ENCODE measurements at regions not wholly inside any gene's neighbourhood (a gene's known extent, or its start where the extent isn't known, plus 50 kb on each side); places are given as distances from the start of the nearest gene placed in this dataset.

- ATAC-seq (no peak), DNase-seq (ENCODE audit: low spot score) (no peak)
- H3K36me3 Mint-ChIP-seq: peaks cover 6% of the 10 kb centered on the region
- H3K4me1 Mint-ChIP-seq (ENCODE audit: low read depth in 2 of 2): no peaks in the 10 kb centered on the region
- peaks cover 28 to 41% of the 10 kb centered on the region in 2 donors for H3K27me3 Mint-ChIP-seq
- H3K9me3 Mint-ChIP-seq: no peaks in the 10 kb centered on the region
- H3K27ac Mint-ChIP-seq: no peak overlapping the region
- no peak overlapping the region for H3K4me3 Mint-ChIP-seq
Observed at GRCh38 chr9:777978-778377, 63.5 kb upstream of the DMRT1 start.

GRCh38 chr9:784202-784601 is 57.3 kb upstream of the DMRT1 start:
- Mint-ChIP-seq H3K4me1 (ENCODE audit: low read depth in 2 of 2) (peaks cover 0 to 7% of the 10 kb centered on the region in 2 donors), H3K27me3 (peaks cover 14 to 15% of the 10 kb centered on the region in 2 donors), H3K36me3 (no peaks in the 10 kb centered on the region), H3K27ac (no peak overlapping the region), H3K4me3 (no peak overlapping the region), H3K9me3 (no peaks in the 10 kb centered on the region)
- no peak for ATAC-seq
- no peak for DNase-seq (ENCODE audit: low spot score)

DNA sequence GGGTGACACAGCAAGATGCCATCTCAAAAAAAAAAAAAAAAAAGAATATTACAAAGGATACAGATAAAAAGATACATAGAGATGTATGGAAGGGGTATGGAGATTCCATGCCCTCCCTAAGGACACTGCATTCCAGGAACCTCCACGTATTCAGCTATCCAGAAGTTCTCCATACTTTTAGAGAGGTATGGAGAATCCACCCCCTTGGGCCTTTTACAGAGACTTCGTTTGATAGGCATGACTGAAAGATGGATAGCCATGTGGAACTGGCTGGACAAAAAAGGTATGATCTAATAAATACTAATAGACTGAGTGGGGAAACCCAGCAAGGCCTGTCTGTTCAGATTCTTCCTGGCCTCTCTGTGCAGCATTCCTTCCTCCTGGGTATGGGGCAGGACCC is 56.6 kb upstream of the DMRT1 start:
- Mint-ChIP-seq H3K27ac (no peak overlapping the region), H3K4me3 (no peak overlapping the region)

GRCh38 chr9:785997-786396 is 55.5 kb upstream of the DMRT1 start:
- Mint-ChIP-seq H3K36me3 (no peaks in the 10 kb centered on the region), H3K4me3 (no peak overlapping the region), H3K9me3 (no peaks in the 10 kb centered on the region), H3K27me3 (peaks cover 2 to 8% of the 10 kb centered on the region in 2 donors), H3K4me1 (ENCODE audit: low read depth in 2 of 2) (peaks cover 0 to 7% of the 10 kb centered on the region in 2 donors), H3K27ac (no peak overlapping the region)
- DNase-seq (ENCODE audit: low spot score) (no peak), ATAC-seq (peak in 1 of 2 donors; percentile 48)

More for the DNA sequence above, 56.6 kb upstream of the DMRT1 start:
- ATAC-seq (no peak), DNase-seq (ENCODE audit: low spot score) (no peak)
- no peaks in the 10 kb centered on the region for H3K36me3 Mint-ChIP-seq
- peaks cover 9 to 12% of the 10 kb centered on the region in 2 donors for H3K27me3 Mint-ChIP-seq
- H3K4me1 Mint-ChIP-seq (ENCODE audit: low read depth in 2 of 2): peaks cover 0 to 7% of the 10 kb centered on the region in 2 donors
- H3K9me3 Mint-ChIP-seq: no peaks in the 10 kb centered on the region

DNA sequence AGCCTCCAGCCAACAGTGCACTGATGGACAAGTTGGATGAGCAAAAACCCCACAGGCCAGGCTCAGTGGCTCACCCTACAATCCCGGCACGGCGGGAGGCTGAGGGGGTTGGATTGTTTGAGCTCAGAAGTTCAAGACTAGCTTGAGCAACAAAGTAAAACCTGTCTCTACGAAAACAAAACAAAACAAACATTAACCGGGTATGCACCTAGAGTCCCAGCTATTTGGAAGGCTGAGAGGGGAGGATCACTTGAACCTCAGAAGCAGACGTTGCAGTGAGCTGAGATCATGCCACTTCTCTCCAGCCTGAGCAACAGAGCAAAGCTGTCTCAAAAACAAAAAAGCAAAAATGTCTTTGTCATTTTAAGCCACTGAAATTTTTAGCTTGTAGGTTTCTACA is 55.1 kb upstream of the DMRT1 start:
- Mint-ChIP-seq H3K27me3 (peaks cover 0 to 7% of the 10 kb centered on the region in 2 donors), H3K4me1 (ENCODE audit: low read depth in 2 of 2) (peaks cover 0 to 7% of the 10 kb centered on the region in 2 donors), H3K27ac (no peak overlapping the region), H3K9me3 (no peaks in the 10 kb centered on the region), H3K36me3 (no peaks in the 10 kb centered on the region), H3K4me3 (no peak overlapping the region)
- ATAC-seq (no peak), DNase-seq (ENCODE audit: low spot score) (no peak)

DNA sequence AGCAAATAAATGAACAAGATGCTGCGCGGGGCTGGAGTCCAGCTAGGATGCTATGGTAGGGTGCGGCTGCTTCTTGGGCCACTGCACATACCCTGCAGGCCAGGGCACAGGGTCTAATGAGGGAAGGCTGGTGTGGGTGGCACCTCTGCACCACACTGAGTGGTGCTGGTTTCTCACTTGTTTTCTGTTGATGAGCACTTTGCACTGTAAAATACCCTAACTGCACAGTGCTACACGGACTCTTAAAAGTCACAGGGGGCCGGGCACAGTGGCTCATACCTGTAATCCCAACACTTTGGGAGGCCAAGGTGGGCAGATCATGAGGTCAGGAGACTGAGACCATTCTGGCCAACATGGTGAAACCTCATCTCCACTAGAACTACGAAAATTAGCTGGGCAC is 52.7 kb upstream of the DMRT1 start:
- Mint-ChIP-seq H3K36me3 (no peaks in the 10 kb centered on the region), H3K9me3 (no peaks in the 10 kb centered on the region), H3K27me3 (no peaks in the 10 kb centered on the region), H3K4me3 (no peak overlapping the region), H3K27ac (no peak overlapping the region), H3K4me1 (ENCODE audit: low read depth in 2 of 2) (peaks cover 0 to 7% of the 10 kb centered on the region in 2 donors)
- DNase-seq (ENCODE audit: low spot score): no peak
- ATAC-seq: no peak

Data from natural killer cell treated with Interleukin-12 subunit alpha and Interleukin-12 subunit beta and Interleukin-15 and Interleukin-18, amount 100 ng/mL, for 72 hours (primary cell).